Chondrocyte (in vitro differentiated cells): ENCODE measurements at regions not wholly inside any gene's neighbourhood (a gene's known extent, or its start where the extent isn't known, plus 50 kb on each side); places are given as distances from the start of the nearest gene placed in this dataset.

Experiments
- DNase-seq: peaks from one replicate; pipeline ENCODE4 v3.0.0; 2021; ENCODE audit warnings: mixed read lengths, low spot score
- H3K27ac Mint-ChIP-seq: one replicate; pipeline ENCODE4 v1.8.0; 2021; ENCODE audit warnings: mild to moderate bottlenecking, moderate library complexity, mixed read lengths; ENCODE audit not compliant: unreplicated experiment
- H3K27me3 Mint-ChIP-seq: 2 replicates; pipeline ENCODE4 v1.8.0; 2021; ENCODE audit warnings: low read depth, mixed read lengths
- H3K36me3 Mint-ChIP-seq: 2 replicates; pipeline ENCODE4 v1.8.0; 2021; ENCODE audit warnings: low read depth, mixed read lengths
- H3K4me1 Mint-ChIP-seq: 2 replicates; pipeline ENCODE4 v1.8.0; 2021; ENCODE audit warnings: low read depth, mild to moderate bottlenecking, mixed read lengths
- H3K4me3 Mint-ChIP-seq: one replicate; pipeline ENCODE4 v1.8.0; 2021; ENCODE audit warnings: mild to moderate bottlenecking, moderate library complexity, mixed read lengths; ENCODE audit not compliant: unreplicated experiment
- H3K9me3 Mint-ChIP-seq: 2 replicates; pipeline ENCODE4 v1.8.0; 2021; ENCODE audit warnings: low read depth, mixed read lengths
- TF ChIP-seq, protein P1 (sequence below): fragments of 200-600 bp; sonication (generic); IDR thresholded peaks from 2 replicates; pipeline ENCODE4 v1.5.0; 2021; ENCODE audit warnings: antibody characterized with exemption, mild to moderate bottlenecking, moderate library complexity

DNA sequence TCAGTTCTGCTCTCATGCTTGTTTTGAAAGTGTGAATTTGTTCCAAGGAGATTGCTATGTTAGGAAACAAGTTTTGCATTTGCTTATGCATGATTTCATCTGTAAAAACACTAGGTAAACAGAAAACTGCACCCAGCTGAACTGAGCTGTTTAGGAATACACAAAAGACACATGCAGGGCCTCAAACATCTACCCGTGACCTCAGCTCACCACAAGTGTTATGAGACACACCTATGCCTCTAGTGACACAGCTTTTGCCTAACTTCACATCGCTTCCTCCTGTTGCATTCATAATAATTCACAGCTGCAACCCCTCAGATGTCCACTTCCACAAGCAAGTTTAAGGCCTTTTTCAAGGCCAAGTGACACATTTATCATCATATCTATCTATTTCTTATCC is 98.0 kb upstream of the SLC24A3 start:
- no peak overlapping the region for H3K27ac Mint-ChIP-seq
- H3K36me3 Mint-ChIP-seq, result no peaks in the 10 kb centered on the region
- TF ChIP-seq, protein P1, sequence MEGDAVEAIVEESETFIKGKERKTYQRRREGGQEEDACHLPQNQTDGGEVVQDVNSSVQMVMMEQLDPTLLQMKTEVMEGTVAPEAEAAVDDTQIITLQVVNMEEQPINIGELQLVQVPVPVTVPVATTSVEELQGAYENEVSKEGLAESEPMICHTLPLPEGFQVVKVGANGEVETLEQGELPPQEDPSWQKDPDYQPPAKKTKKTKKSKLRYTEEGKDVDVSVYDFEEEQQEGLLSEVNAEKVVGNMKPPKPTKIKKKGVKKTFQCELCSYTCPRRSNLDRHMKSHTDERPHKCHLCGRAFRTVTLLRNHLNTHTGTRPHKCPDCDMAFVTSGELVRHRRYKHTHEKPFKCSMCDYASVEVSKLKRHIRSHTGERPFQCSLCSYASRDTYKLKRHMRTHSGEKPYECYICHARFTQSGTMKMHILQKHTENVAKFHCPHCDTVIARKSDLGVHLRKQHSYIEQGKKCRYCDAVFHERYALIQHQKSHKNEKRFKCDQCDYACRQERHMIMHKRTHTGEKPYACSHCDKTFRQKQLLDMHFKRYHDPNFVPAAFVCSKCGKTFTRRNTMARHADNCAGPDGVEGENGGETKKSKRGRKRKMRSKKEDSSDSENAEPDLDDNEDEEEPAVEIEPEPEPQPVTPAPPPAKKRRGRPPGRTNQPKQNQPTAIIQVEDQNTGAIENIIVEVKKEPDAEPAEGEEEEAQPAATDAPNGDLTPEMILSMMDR, result no peak
- H3K27me3 Mint-ChIP-seq, result no peaks in the 10 kb centered on the region
- no peak for DNase-seq
- peaks cover 4% of the 10 kb centered on the region for H3K9me3 Mint-ChIP-seq
- no peak overlapping the region for H3K4me3 Mint-ChIP-seq
- H3K4me1 Mint-ChIP-seq, result no peaks in the 10 kb centered on the region

DNA sequence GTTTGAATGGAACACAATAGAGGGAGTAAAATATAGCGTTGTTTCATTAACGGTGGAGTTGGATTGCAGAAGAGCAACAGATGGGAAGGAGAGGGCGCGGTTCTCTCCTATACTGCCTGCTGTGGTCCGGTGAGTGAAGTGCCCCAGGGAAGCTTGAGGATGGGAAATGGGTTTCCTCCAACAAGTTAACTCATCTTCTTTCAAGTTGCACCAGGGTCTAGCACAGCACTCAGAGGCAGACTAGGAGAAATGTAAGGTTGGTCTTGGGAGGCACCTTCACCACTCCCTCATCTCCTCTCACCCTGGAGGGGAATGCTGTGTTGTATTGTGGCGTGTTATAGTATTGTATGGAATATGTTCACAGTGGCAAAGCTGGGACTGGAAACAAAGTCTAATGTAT is 96.9 kb upstream of the SLC24A3 start:
- TF ChIP-seq, protein P1, result no peak
- no peaks in the 10 kb centered on the region for H3K27me3 Mint-ChIP-seq
- no peak overlapping the region for H3K4me3 Mint-ChIP-seq
- H3K9me3 Mint-ChIP-seq, result peaks cover 4% of the 10 kb centered on the region
- H3K36me3 Mint-ChIP-seq, result no peaks in the 10 kb centered on the region
- H3K4me1 Mint-ChIP-seq, result no peaks in the 10 kb centered on the region
- no peak for DNase-seq
- H3K27ac Mint-ChIP-seq, result no peak overlapping the region

DNA sequence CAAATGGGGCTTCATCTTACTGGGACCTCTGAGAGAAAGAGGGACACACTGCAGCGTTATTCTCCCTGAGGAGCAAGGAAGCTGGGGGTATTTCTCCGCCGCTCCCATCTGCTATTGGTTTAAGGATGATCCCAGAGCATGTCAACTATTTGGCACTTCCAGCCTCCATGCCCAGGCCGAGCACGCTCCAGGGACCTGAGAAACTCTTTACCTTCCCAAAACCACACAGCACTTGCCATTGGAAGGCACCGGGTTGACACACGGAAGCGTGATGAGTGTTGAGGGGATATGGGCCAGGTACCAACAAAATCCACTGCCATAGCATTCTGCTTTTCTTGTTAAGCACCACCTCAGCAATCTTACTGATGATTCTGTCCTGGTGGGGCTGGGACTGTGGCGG is 92.4 kb upstream of the SLC24A3 start:
- Mint-ChIP-seq H3K36me3 (no peaks in the 10 kb centered on the region), H3K27ac (no peak overlapping the region), H3K4me1 (no peaks in the 10 kb centered on the region), H3K4me3 (no peak overlapping the region), H3K9me3 (peaks cover 4% of the 10 kb centered on the region), H3K27me3 (no peaks in the 10 kb centered on the region)
- TF ChIP-seq, protein P1, result no peak
- no peak for DNase-seq

DNA sequence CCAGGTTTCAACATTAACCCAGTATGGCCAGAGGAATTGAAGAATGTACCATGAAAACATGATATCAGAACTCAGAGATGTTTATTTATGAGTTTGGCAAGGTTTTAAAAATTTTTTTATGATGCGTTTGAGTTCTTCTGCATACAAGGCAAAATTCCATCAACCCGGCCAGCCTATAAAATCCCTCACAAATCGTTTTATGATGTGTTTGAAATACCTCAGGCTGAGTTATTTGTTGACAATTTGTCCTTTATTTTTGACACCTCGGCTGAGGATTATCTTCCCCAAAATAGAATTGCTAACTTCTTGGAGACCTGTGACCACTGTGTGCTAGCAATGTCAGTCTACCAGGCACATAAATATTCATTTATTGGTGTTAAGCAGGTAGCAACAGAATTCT is 91.9 kb upstream of the SLC24A3 start:
- Mint-ChIP-seq H3K4me3 (no peak overlapping the region), H3K4me1 (no peaks in the 10 kb centered on the region), H3K27ac (no peak overlapping the region), H3K9me3 (peaks cover 4% of the 10 kb centered on the region), H3K27me3 (no peaks in the 10 kb centered on the region), H3K36me3 (no peaks in the 10 kb centered on the region)
- no peak for DNase-seq
- TF ChIP-seq, protein P1, result no peak

DNA sequence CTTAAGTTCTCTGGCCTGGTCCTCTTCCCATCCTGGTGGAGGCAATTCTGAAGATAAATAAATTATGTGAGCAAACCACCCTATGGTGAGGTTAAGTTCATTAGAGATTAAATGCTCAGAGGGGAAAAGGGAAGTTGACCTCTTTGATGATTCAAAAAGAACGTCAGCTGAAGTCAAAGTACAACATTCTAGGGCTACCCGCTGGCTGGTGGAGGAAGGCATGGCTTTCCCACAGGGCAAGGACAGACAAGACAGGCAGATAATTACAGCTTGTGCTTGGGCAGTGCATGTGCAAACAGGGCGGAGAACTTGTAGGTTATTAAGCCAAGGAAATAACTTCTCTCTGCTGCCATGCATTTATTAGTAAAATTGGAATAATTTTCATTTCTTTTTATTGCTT is 91.0 kb upstream of the SLC24A3 start:
- no peaks in the 10 kb centered on the region for H3K36me3 Mint-ChIP-seq
- H3K9me3 Mint-ChIP-seq, result peaks cover 4% of the 10 kb centered on the region
- no peak overlapping the region for H3K27ac Mint-ChIP-seq
- no peaks in the 10 kb centered on the region for H3K27me3 Mint-ChIP-seq
- DNase-seq, result no peak
- no peaks in the 10 kb centered on the region for H3K4me1 Mint-ChIP-seq
- no peak overlapping the region for H3K4me3 Mint-ChIP-seq
- TF ChIP-seq, protein P1, result no peak
